ENCODE measurements at regions not wholly inside any gene's neighbourhood (a gene's known extent, or its start where the extent isn't known, plus 50 kb on each side); places are given as distances from the start of the nearest gene placed in this dataset.

GRCh38 chr3:65083240-65083639, 395.4 kb upstream of the ADAMTS9 start:
- 19% methylated on average over 3 of the region's 4 CpGs for WGBS (ENCODE audit: insufficient coverage, low lambda C conversion rate)
- H3K4me1 ChIP-seq (ENCODE audit: control insufficient read depth, insufficient read depth, low read length), result no peaks in the 10 kb centered on the region
- no peaks in the 10 kb centered on the region for H3K27me3 ChIP-seq (ENCODE audit: control insufficient read depth, insufficient read depth, low read length)
- H3K36me3 ChIP-seq (ENCODE audit: control insufficient read depth, insufficient read depth, low read length), result no peaks in the 10 kb centered on the region
- no peaks in the 10 kb centered on the region for H3K9me3 ChIP-seq (ENCODE audit: control insufficient read depth, low read depth, low read length)
- H3K4me3 ChIP-seq (ENCODE audit: low read length), result no peak overlapping the region
- H3K27ac ChIP-seq (ENCODE audit: low read length), result no peak overlapping the region
- DNase-seq, result no peak

GRCh38 chr3:65081536-65081935, 393.7 kb upstream of the ADAMTS9 start:
- H3K27ac ChIP-seq (ENCODE audit: low read length), result no peak overlapping the region
- no peaks in the 10 kb centered on the region for H3K36me3 ChIP-seq (ENCODE audit: control insufficient read depth, insufficient read depth, low read length)
- no peaks in the 10 kb centered on the region for H3K9me3 ChIP-seq (ENCODE audit: control insufficient read depth, low read depth, low read length)
- 67% methylated on average over 1 of the region's 2 CpGs for WGBS (ENCODE audit: insufficient coverage, low lambda C conversion rate)
- H3K27me3 ChIP-seq (ENCODE audit: control insufficient read depth, insufficient read depth, low read length), result no peaks in the 10 kb centered on the region
- no peak for DNase-seq
- no peaks in the 10 kb centered on the region for H3K4me1 ChIP-seq (ENCODE audit: control insufficient read depth, insufficient read depth, low read length)
- H3K4me3 ChIP-seq (ENCODE audit: low read length), result no peak overlapping the region

DNA sequence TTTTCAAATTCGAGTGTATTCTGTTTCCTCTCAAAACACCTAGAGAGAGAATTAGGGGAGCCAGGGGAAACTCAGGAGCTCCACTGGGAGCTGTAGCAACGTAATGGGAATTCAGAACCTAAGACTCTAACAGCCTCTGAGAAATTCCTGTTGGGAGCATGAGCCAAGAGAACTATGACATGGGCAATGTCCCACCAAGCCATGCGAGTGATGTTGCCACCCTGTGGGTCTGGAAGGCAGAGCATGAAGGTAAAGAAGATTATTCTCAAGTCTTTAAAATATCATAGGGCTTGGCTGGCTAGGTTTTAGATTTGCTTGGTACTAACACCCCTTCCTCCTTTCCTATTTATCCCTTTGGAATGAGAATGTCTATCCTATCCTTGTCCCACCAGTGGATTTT, 392.6 kb upstream of the ADAMTS9 start:
- H3K9me3 ChIP-seq (ENCODE audit: control insufficient read depth, low read depth, low read length), result no peaks in the 10 kb centered on the region
- peak in 1 of 2 donors; percentile 5 for DNase-seq
- H3K27me3 ChIP-seq (ENCODE audit: control insufficient read depth, insufficient read depth, low read length), result no peaks in the 10 kb centered on the region
- no peaks in the 10 kb centered on the region for H3K36me3 ChIP-seq (ENCODE audit: control insufficient read depth, insufficient read depth, low read length)
- WGBS (ENCODE audit: insufficient coverage, low lambda C conversion rate), result no CpG with 5 or more reads among the region's 3 CpGs
- no peak overlapping the region for H3K27ac ChIP-seq (ENCODE audit: low read length)
- no peaks in the 10 kb centered on the region for H3K4me1 ChIP-seq (ENCODE audit: control insufficient read depth, insufficient read depth, low read length)
- no peak overlapping the region for H3K4me3 ChIP-seq (ENCODE audit: low read length)

DNA sequence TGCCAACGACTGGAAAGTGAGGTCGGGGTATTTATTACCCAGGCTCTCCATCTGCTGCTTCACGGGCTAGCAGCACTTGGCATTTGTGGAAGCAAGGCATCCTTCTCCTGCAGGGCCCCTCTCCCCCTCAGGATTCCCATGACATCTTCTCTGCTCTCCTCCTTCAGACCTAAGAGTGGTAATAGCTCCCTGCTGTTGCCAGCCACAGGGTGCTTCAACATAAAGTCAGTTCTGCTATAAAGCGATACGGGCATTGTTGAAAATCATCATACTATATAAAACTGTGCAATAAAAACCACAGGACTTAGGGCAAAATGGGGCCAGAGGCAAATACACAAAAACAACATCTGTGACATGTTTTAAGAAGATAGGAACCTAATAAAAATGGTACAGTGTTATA, 391.8 kb upstream of the ADAMTS9 start:
- Histone ChIP-seq H3K4me1 (ENCODE audit: control insufficient read depth, insufficient read depth, low read length) (no peaks in the 10 kb centered on the region), H3K4me3 (ENCODE audit: low read length) (no peak overlapping the region), H3K36me3 (ENCODE audit: control insufficient read depth, insufficient read depth, low read length) (no peaks in the 10 kb centered on the region), H3K27ac (ENCODE audit: low read length) (no peak overlapping the region), H3K27me3 (ENCODE audit: control insufficient read depth, insufficient read depth, low read length) (no peaks in the 10 kb centered on the region), H3K9me3 (ENCODE audit: control insufficient read depth, low read depth, low read length) (no peaks in the 10 kb centered on the region)
- WGBS (ENCODE audit: insufficient coverage, low lambda C conversion rate), result 100% methylated on average over 2 of the region's 5 CpGs
- no peak for DNase-seq

DNA sequence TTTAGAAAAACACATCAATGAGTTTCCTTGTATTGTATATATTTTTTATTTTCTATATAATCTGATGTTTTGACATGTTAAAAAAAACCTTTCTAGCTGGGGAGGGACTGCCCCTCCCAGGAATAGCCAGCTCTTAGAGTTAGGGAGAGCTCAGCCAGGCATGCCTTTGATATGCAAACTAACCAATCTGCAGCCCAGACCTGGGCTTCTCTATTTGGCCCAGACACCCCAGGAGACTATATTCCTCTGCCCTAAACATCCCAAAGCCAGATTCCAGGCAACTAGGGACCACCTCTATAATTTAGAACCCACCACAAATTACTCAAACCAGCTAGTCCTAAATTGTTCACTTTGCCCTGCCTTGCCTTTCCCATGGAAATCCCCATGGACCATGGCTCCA, 390.9 kb upstream of the ADAMTS9 start:
- H3K4me1 ChIP-seq (ENCODE audit: control insufficient read depth, insufficient read depth, low read length), result no peaks in the 10 kb centered on the region
- H3K27me3 ChIP-seq (ENCODE audit: control insufficient read depth, insufficient read depth, low read length), result no peaks in the 10 kb centered on the region
- H3K36me3 ChIP-seq (ENCODE audit: control insufficient read depth, insufficient read depth, low read length), result no peaks in the 10 kb centered on the region
- H3K4me3 ChIP-seq (ENCODE audit: low read length), result no peak overlapping the region
- no peaks in the 10 kb centered on the region for H3K9me3 ChIP-seq (ENCODE audit: control insufficient read depth, low read depth, low read length)
- no peak for DNase-seq
- no peak overlapping the region for H3K27ac ChIP-seq (ENCODE audit: low read length)

- Histone ChIP-seq H3K4me1 (ENCODE audit: control insufficient read depth, insufficient read depth, low read length) (no peaks in the 10 kb centered on the region), H3K36me3 (ENCODE audit: control insufficient read depth, insufficient read depth, low read length) (no peaks in the 10 kb centered on the region), H3K9me3 (ENCODE audit: control insufficient read depth, low read depth, low read length) (no peaks in the 10 kb centered on the region), H3K4me3 (ENCODE audit: low read length) (no peak overlapping the region), H3K27ac (ENCODE audit: low read length) (no peak overlapping the region), H3K27me3 (ENCODE audit: control insufficient read depth, insufficient read depth, low read length) (no peaks in the 10 kb centered on the region)
- DNase-seq, result no peak
- 100% methylated on average over 1 of the region's 2 CpGs for WGBS (ENCODE audit: insufficient coverage, low lambda C conversion rate)
Observed at GRCh38 chr3:65077124-65077523, 389.3 kb upstream of the ADAMTS9 start.

- 90% methylated on average over 2 of the region's 3 CpGs for WGBS (ENCODE audit: insufficient coverage, low lambda C conversion rate)
- no peak overlapping the region for H3K4me3 ChIP-seq (ENCODE audit: low read length)
- H3K9me3 ChIP-seq (ENCODE audit: control insufficient read depth, low read depth, low read length), result no peaks in the 10 kb centered on the region
- H3K36me3 ChIP-seq (ENCODE audit: control insufficient read depth, insufficient read depth, low read length), result no peaks in the 10 kb centered on the region
- H3K27ac ChIP-seq (ENCODE audit: low read length), result no peak overlapping the region
- no peaks in the 10 kb centered on the region for H3K4me1 ChIP-seq (ENCODE audit: control insufficient read depth, insufficient read depth, low read length)
- DNase-seq, result no peak
- H3K27me3 ChIP-seq (ENCODE audit: control insufficient read depth, insufficient read depth, low read length), result no peaks in the 10 kb centered on the region
Observed at GRCh38 chr3:65070968-65071367, 383.2 kb upstream of the ADAMTS9 start.

DNA sequence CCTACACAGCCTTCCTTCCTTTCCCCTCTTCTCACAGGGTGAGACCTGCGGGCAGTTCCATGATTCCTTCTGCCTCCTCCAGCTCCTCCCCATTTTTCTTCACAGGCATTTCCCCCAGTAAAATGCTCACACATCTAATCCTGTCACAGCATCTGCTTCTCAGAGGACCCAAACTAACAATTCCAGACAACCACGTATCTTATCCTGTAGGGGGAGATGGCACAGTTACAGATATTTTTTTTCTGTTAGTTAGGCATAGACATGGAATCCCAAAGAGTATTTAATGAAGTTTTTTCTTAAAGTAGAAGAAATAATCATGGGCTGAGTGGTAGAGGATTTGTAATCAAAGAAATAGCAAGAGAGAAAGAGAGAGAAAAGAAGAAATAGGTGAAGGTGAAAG, 373.1 kb upstream of the ADAMTS9 start:
- Histone ChIP-seq H3K36me3 (ENCODE audit: control insufficient read depth, insufficient read depth, low read length) (no peaks in the 10 kb centered on the region), H3K27me3 (ENCODE audit: control insufficient read depth, insufficient read depth, low read length) (no peaks in the 10 kb centered on the region), H3K4me3 (ENCODE audit: low read length) (no peak overlapping the region), H3K27ac (ENCODE audit: low read length) (no peak overlapping the region), H3K9me3 (ENCODE audit: control insufficient read depth, low read depth, low read length) (no peaks in the 10 kb centered on the region), H3K4me1 (ENCODE audit: control insufficient read depth, insufficient read depth, low read length) (no peaks in the 10 kb centered on the region)
- WGBS (ENCODE audit: insufficient coverage, low lambda C conversion rate), result 71% methylated on average over 1 of the region's 2 CpGs
- DNase-seq, result no peak

DNA sequence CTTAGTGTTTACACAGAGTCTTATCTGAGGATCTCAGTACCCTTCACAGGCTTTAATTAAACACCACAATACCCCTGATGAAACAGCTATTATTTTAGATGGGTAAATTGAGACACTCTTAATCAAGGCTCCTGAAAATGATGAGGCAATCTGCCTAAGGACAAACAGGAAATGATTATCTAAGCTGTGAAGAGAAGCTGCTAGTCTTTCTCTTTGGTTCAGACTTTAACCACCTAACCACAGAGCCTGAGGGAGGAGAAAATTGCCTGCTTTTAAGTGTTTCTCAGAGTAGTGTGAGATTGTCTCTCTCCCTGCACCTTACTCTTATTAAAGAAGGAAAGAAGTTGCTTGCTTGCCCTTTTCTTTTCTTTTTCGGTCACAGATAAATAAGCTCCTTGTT, 364.3 kb upstream of the ADAMTS9 start:
- WGBS (ENCODE audit: insufficient coverage, low lambda C conversion rate), result no CpG with 5 or more reads among the region's 1 CpG
- no peaks in the 10 kb centered on the region for H3K9me3 ChIP-seq (ENCODE audit: control insufficient read depth, low read depth, low read length)
- H3K27ac ChIP-seq (ENCODE audit: low read length), result no peak overlapping the region
- no peak overlapping the region for H3K4me3 ChIP-seq (ENCODE audit: low read length)
- DNase-seq, result no peak
- H3K36me3 ChIP-seq (ENCODE audit: control insufficient read depth, insufficient read depth, low read length), result no peaks in the 10 kb centered on the region
- H3K4me1 ChIP-seq (ENCODE audit: control insufficient read depth, insufficient read depth, low read length), result no peaks in the 10 kb centered on the region
- H3K27me3 ChIP-seq (ENCODE audit: control insufficient read depth, insufficient read depth, low read length), result no peaks in the 10 kb centered on the region

GRCh38 chr3:65048151-65048550, 360.4 kb upstream of the ADAMTS9 start:
- Histone ChIP-seq H3K9me3 (ENCODE audit: control insufficient read depth, low read depth, low read length) (no peaks in the 10 kb centered on the region), H3K4me3 (ENCODE audit: low read length) (no peak overlapping the region), H3K27ac (ENCODE audit: low read length) (no peak overlapping the region), H3K36me3 (ENCODE audit: control insufficient read depth, insufficient read depth, low read length) (no peaks in the 10 kb centered on the region), H3K4me1 (ENCODE audit: control insufficient read depth, insufficient read depth, low read length) (no peaks in the 10 kb centered on the region), H3K27me3 (ENCODE audit: control insufficient read depth, insufficient read depth, low read length) (no peaks in the 10 kb centered on the region)
- no peak for DNase-seq
- no CpG with 5 or more reads among the region's 1 CpG for WGBS (ENCODE audit: insufficient coverage, low lambda C conversion rate)

DNA sequence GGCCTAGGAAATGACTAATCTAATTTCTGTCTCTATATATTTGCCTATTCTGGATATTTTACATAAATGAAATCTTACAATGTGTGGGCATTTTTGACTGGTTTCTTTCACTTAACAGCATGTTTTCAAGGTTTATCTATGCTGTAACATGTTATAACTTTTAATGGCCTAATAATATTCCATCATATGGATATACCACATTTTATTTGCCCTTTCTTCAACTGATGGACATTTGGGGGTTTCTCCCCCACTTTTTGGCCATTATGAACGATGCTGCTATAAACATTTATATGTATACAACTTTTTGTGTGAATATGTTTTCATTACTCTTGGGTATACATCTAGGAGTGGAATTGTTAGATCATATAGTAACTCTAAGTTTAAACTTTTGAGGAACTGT, 357.3 kb upstream of the ADAMTS9 start:
- 63% methylated on average over 1 of the region's 1 CpG for WGBS (ENCODE audit: insufficient coverage, low lambda C conversion rate)

More for the DNA sequence above, 357.3 kb upstream of the ADAMTS9 start:
- no peak for DNase-seq
- H3K9me3 ChIP-seq (ENCODE audit: control insufficient read depth, low read depth, low read length), result no peaks in the 10 kb centered on the region
- H3K27me3 ChIP-seq (ENCODE audit: control insufficient read depth, insufficient read depth, low read length), result no peaks in the 10 kb centered on the region
- no peak overlapping the region for H3K4me3 ChIP-seq (ENCODE audit: low read length)
- no peak overlapping the region for H3K27ac ChIP-seq (ENCODE audit: low read length)
- no peaks in the 10 kb centered on the region for H3K4me1 ChIP-seq (ENCODE audit: control insufficient read depth, insufficient read depth, low read length)
- no peaks in the 10 kb centered on the region for H3K36me3 ChIP-seq (ENCODE audit: control insufficient read depth, insufficient read depth, low read length)
